GM12891 (cell line): ENCODE measurements at regions not wholly inside any gene's neighbourhood (a gene's known extent, or its start where the extent isn't known, plus 50 kb on each side); places are given as distances from the start of the nearest gene placed in this dataset.

ENCODE experiments used
- DNase-seq: peaks from one replicate; pipeline ENCODE4 v3.0.0; 2011; ENCODE audit warnings: low spot score; ENCODE audit not compliant: insufficient read length
- FAIRE-seq: peaks from 2 replicates; lab custom pipeline; 2011; peaks lifted over from hg19 to GRCh38; lab: Jason Lieb, UNC
- PAX5 ChIP-seq: IDR thresholded peaks from 2 replicates; pipeline ENCODE4 v1.6.1; 2011; ENCODE audit warnings: low read length, moderate library complexity, mild to moderate bottlenecking; ENCODE audit not compliant: insufficient read depth, severe bottlenecking
- POLR2A ChIP-seq: IDR thresholded peaks from 2 replicates; pipeline ENCODE4 v1.6.1; 2011; ENCODE audit warnings: low read depth, low read length, control low read depth
- POLR2AphosphoS5 ChIP-seq: IDR thresholded peaks from 2 replicates; pipeline ENCODE4 v1.6.1; 2011; ENCODE audit warnings: low read depth, low read length, control low read depth
- POU2F2 ChIP-seq: IDR thresholded peaks from 2 replicates; pipeline ENCODE4 v1.6.1; 2011; ENCODE audit warnings: low read depth, mild to moderate bottlenecking, control low read depth, low read length, moderate library complexity
- SPI1 ChIP-seq: IDR thresholded peaks from 2 replicates; pipeline ENCODE4 v1.6.1; 2011; ENCODE audit warnings: low read depth, low read length, control low read depth
- TAF1 ChIP-seq: IDR thresholded peaks from 2 replicates; pipeline ENCODE4 v1.6.1; 2011; ENCODE audit warnings: low read depth, low read length, control low read depth

DNA sequence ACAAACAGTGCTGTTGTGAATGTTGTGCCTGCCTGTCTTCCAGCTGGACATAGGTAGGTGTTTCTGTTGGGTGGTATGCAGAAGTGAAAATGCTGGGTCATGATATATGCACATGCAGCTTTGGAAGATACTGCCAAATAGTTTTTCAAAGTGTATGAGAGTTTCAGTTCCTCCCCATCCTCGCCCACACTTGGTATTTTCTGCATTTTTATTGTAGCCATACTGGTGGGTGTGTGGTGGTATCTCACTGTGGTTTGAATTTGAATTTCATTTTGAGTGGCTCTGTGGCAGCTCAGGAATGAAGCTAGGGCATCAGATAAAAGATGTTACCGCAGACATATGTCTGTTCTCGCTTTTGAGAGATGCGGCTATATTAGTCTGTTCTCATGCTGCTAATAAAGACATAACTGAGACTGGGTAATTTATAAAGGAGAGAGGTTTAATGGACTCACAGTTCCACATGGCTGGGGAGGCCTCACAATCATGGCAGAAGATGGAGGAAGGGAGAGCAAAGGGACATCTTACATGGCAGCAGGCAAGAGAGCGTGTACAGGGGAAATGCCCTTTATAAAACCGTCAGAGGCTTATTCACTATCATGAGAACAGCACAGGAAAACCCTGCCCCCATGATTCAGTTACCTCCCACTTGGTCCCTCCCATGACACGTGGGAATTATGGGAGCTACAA lies 183.1 kb downstream of the CAND1 start:
- FAIRE-seq (peak; percentile 90), DNase-seq (no peak)
- TF ChIP-seq SPI1 = peak; percentile 100
- TF ChIP-seq POLR2AphosphoS5 = no peak; the same call in 1 of the 2 replicates
- TF ChIP-seq PAX5 = peak; percentile 1
- TF ChIP-seq POU2F2 = peak; percentile 95
- TF ChIP-seq TAF1 = no peak
- TF ChIP-seq POLR2A = no peak

DNA sequence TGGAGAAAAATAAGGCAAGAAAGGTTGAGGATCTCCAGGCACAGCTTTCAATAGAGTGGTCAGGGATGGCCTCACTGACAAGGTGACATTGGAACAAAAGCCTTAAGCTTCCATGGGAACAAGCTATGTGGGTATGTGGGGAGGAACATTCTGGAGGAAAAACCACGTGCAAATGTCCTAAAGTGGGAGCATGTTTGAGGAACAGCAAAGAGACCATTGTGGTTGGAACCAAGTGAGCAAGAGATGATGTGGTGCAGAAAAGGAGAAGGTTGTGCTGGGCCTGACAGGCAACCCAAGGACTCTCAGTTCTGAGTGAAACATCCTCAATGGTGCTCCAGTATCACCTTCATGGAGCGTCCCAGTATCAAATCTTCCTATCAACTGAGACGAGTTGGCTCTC lies 184.0 kb downstream of the CAND1 start:
- no peak for FAIRE-seq
- DNase-seq = no peak
- TF ChIP-seq TAF1 (no peak), PAX5 (no peak), SPI1 (no peak), POLR2AphosphoS5 (no peak), POLR2A (no peak), POU2F2 (no peak)

DNA sequence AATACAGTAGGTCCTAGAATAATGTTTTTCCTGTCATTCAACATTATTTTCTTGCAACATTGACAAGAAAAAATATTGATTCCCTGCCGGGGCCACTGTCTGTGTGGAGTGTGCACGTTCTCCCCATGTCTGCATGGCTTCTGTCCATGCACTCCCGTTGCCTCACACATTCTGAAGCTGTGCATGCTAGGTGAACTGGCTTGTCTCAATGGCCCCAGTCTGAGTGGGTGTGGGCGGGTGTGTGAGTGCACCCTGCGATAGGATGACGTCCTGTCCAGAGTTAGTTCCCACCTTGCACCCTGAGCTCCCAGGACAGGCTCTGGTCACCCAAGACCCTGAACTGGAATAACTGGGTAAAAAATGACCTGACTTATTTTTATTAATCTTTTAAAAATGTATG lies 186.1 kb downstream of the CAND1 start:
- no peak for DNase-seq
- TF ChIP-seq TAF1 (no peak), PAX5 (no peak), POLR2AphosphoS5 (no peak), SPI1 (no peak), POU2F2 (no peak), POLR2A (no peak)
- peak; percentile 72 for FAIRE-seq

DNA sequence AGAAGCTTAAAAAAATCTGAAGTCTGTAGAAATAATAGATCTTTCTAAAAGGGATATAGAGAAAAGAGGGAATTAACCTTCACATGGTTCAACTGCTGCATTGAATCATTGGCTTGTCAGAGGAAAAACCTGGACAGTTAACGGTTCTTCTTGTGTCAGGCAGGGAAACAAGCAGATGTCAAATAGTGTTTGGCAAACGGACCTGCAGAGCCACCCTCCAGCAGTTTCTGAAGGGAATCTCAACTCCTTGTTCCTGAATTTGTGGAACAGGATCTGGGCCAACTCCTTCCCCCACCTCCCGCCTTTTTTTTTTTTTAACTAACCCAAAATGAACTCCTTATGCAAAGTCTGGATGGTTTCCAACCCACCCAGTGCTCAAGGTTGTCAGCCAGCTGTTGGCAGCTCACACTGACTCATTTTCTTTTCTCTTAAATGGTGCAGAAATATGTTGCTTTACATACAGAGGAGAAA lies 187.3 kb downstream of the CAND1 start:
- TF ChIP-seq TAF1 = no peak
- TF ChIP-seq POLR2AphosphoS5 = no peak
- TF ChIP-seq POLR2A = no peak
- no peak for TF ChIP-seq POU2F2
- FAIRE-seq = peak; percentile 47
- no peak for DNase-seq

DNA sequence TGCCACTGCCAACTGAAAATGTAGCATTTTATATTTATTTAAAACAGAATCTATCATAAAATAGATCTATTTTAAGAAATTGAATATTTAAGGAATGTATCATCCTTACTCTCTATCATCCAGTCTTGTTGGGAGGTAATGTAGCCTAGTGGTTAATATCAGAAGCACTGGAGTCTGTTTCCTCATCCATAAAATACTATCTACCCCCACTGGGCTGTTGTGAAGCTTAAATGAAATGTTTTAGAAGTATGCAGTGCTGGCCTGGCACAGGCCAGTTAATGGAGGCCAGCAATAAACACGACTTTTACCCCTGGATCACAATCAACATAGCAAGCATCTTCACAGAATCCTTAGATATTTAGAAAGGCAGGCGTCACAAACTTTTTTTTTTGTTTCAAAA lies 188.0 kb downstream of the CAND1 start:
- FAIRE-seq = peak; percentile 16
- TF ChIP-seq SPI1 (no peak), POLR2A (no peak), PAX5 (no peak), POLR2AphosphoS5 (no peak), POU2F2 (no peak), TAF1 (no peak)

DNA sequence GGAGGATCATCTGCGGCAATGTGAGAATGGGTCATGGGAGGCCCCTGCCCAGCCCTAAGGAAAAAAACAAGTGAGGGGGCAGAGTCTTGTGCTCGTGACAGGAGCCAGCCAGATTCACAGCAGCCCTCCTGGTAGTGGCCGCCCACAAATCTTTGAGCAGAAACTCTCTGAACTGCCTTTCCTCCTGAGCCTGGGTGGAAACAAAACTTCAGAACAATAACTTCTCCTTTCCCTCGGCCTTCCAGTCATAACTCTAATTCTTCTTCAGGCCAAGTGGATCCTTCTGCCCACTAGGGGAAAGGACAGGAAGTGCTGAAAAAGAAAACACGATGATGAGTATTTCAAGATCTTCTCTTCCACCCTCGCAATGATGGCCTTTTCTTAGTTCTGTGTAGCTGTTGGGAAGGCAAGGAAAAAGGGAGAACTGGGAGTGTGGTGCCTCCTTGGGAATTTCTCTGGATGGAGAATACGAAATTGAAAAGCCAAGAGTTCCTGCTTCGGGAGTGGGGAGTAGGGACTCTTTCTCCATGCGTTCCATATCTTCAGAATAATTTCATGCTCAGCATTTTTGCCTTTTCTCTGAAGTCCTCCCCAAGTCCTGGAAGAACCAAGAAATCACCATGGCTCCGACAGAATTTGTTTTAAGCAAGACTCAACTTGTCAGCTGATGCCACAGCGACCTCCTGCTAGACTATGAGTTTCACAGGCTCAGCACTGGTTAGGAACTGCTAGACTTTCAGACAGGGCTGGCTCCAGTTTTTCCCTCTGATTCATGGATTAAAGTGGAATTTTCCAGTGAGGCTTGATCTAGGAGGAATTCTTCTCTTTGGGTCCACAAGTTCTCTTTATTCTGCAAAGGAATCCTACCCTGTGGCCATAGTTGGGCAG lies 188.9 kb downstream of the CAND1 start:
- DNase-seq (no peak), FAIRE-seq (peak; percentile 65)

More for the DNA sequence above, 188.0 kb downstream of the CAND1 start:
- no peak for DNase-seq

DNA sequence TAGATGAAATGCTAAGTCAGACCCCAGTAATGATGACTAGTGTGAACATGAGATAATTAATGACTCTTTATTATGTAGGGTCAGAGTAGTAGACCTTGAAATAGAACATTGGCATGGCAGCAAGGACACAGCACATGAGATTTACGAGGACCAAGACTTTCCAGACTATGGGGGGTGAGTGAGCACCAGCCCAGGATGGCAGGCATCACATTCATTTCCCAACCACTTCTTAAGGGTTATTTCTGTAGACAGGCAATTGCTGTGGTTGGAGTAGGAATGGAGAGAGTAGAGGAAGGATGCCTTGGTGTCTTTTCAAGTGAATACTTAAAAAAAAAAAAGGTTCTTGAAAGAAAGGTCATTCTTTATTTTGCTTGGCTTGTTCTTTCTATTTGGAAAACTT lies 189.4 kb upstream of the DYRK2 start:
- DNase-seq = no peak
- FAIRE-seq = no peak
- TF ChIP-seq POU2F2 (no peak), SPI1 (no peak), POLR2AphosphoS5 (no peak), POLR2A (no peak), TAF1 (no peak), PAX5 (no peak)

More for the DNA sequence above, 188.9 kb downstream of the CAND1 start:
- TF ChIP-seq PAX5 = no peak
- TF ChIP-seq POLR2AphosphoS5 = no peak
- peak; percentile 39; the same call in 1 of the 2 replicates for TF ChIP-seq SPI1

DNA sequence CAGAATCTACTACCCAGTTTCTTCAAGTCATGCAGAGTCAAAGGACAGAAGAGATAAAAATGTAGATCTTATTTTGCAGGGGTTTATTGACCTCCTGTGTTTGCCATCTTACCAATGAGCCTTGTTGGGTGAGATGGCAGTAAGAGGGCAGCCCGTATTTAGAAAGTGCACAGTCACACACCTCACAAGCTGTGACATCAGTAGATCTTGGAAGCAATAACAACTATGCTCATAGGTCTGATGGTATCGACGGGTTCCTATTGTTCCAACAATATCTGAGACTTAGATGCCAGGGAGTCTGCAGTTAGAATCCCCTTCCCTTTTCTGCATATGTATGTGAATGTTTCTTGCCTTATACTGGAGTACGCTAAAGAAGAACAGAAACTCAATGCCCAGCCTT lies 189.0 kb upstream of the DYRK2 start:
- TF ChIP-seq POLR2AphosphoS5 (no peak), TAF1 (no peak), POU2F2 (no peak), PAX5 (no peak), SPI1 (no peak), POLR2A (no peak)
- no peak for FAIRE-seq
- DNase-seq = no peak

DNA sequence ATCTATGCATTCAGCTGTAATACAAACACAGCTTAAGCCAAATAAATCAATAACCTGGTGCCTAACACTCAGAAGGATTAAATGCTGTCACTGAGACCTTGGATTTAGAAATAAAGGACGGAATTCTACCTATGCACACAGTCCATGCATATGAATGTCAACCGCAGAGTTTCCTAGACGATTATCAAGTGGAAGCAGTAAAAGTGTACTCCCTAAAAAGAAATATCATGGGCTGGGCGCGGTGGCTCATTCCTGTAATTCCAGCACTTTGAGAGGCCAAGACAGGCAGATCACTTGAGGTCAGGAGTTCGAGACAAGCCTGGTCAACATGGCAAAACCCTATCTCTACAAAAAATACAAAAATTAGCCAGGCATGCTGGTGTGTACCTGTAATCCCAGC lies 188.2 kb upstream of the DYRK2 start:
- DNase-seq (no peak), FAIRE-seq (no peak)
- TF ChIP-seq SPI1 (no peak), TAF1 (no peak), POLR2AphosphoS5 (no peak), POU2F2 (no peak), POLR2A (no peak), PAX5 (no peak)
